HepG2 (cell line): ENCODE measurements at regions not wholly inside any gene's neighbourhood (a gene's known extent, or its start where the extent isn't known, plus 50 kb on each side); places are given as distances from the start of the nearest gene placed in this dataset.

Experiments
- ATAC-seq: fragments of 200-7000 bp; cut with Tn5 transposase; 3 replicates; pipeline ENCODE4 v1.9.1; 2020; ENCODE audit warnings: mild to moderate bottlenecking, moderate library complexity
- BruUV-seq: library from RNA; stranded (reverse); fragments of 400-500 nt; replicated peaks from 2 replicates; lab custom pipeline; 2021; lab: Mats Ljungman, UMichigan
- CTCF ChIA-PET: fragments of 300-600 bp; formaldehyde crosslinking; extraction: SDS; loops from one replicate; lab custom pipeline; 2021; ENCODE audit warnings: low total read pairs, inconsistent platforms, low intra/inter-chr PET ratio; lab: Yijun Ruan, JAX
- POLR2A ChIA-PET: fragments of 350-600 bp; sonication (Branson Sonifier 250); formaldehyde crosslinking; loops from one replicate; lab custom pipeline; 2020; ENCODE audit warnings: antibody characterized with exemption, inconsistent platforms; lab: Yijun Ruan, JAX
- DNase-seq: peaks from one replicate; pipeline ENCODE4 v3.0.0-alpha.2; 2015; ENCODE audit warnings: low spot score
- FAIRE-seq: peaks from 3 replicates; lab custom pipeline; 2011; peaks lifted over from hg19 to GRCh38; lab: Jason Lieb, UNC
- H2AFZ ChIP-seq: one replicate; pipeline ENCODE4 v1.6.1; 2011; ENCODE audit warnings: low read length, inconsistent platforms
- H3K27ac ChIP-seq: fragments of 300-600 bp; 3 replicates; pipeline ENCODE4 v1.8.0; 2011; ENCODE audit warnings: mixed run types, mild to moderate bottlenecking, mixed read lengths, low read length, inconsistent platforms; ENCODE audit not compliant: insufficient read depth; ENCODE audit errors: extremely low read length
- H3K27me3 ChIP-seq, 2 experiments: fragments of 200-600 bp in 1 of 2; 2 replicates in 1 of 2; 3 replicates in 1 of 2; pipeline versions ENCODE4 v1.6.0 to v1.8.0; 2011; ENCODE audit warnings: low read length in 2 of 2, mild to moderate bottlenecking in 2 of 2, moderate library complexity in 2 of 2, inconsistent platforms in 1 of 2; ENCODE audit not compliant: insufficient read depth in 2 of 2, control insufficient read depth in 1 of 2
- H3K36me3 ChIP-seq, 2 experiments: fragments of 200-600 bp in 1 of 2; replicated peaks in 1 of 2; 2 replicates in 1 of 2; 3 replicates in 1 of 2; pipeline versions ENCODE4 v1.5.1 to v1.8.0; 2011; ENCODE audit warnings: low read length in 2 of 2, inconsistent platforms in 1 of 2; ENCODE audit not compliant: insufficient read depth in 2 of 2, control insufficient read depth in 1 of 2
- H3K4me1 ChIP-seq: 2 replicates; pipeline ENCODE4 v1.5.1; 2012; ENCODE audit warnings: low read length, inconsistent platforms; ENCODE audit not compliant: insufficient read depth
- H3K4me2 ChIP-seq: 2 replicates; pipeline ENCODE4 v1.6.0; 2011; ENCODE audit warnings: low read depth, low read length, inconsistent platforms
- H3K4me3 ChIP-seq, 3 experiments: fragments of 200-600 bp in 1 of 3; sonication (generic), shearing (Covaris generic) in 1 of 3; replicated peaks in 1 of 3; 2 replicates each; pipeline ENCODE4 v1.5.1; 2011 to 2016; ENCODE audit warnings: low read length in 3 of 3, inconsistent platforms in 2 of 3, low read depth in 2 of 3, mild to moderate bottlenecking in 2 of 3, control low read depth in 1 of 3, mixed read lengths in 1 of 3; ENCODE audit not compliant: insufficient read depth in 1 of 3
- H3K79me2 ChIP-seq: one replicate; pipeline ENCODE4 v1.6.1; 2011; ENCODE audit warnings: low read length, inconsistent platforms; ENCODE audit not compliant: insufficient read depth
- H3K9ac ChIP-seq: 2 replicates; pipeline ENCODE4 v1.6.0; 2011; ENCODE audit warnings: mild to moderate bottlenecking, low read depth, low read length, inconsistent platforms; ENCODE audit not compliant: insufficient read depth
- H3K9me3 ChIP-seq: 2 replicates; pipeline ENCODE4 v1.5.1; 2012; ENCODE audit warnings: mild to moderate bottlenecking, low read length
- H4K20me1 ChIP-seq: 2 replicates; pipeline ENCODE4 v1.6.0; 2011; ENCODE audit warnings: inconsistent platforms, mild to moderate bottlenecking, low read length, moderate library complexity; ENCODE audit not compliant: insufficient read depth
- FOXP1 ChIP-seq, 2 experiments: fragments of 450-650 bp in 1 of 2; IDR thresholded peaks; 2 replicates each; pipeline ENCODE4 v1.6.1; 2017 to 2018; ENCODE audit warnings: antibody characterized with exemption in 1 of 2
- GATAD2A ChIP-seq: IDR thresholded peaks from 2 replicates; pipeline ENCODE4 v1.6.1; 2016
- PAXIP1 ChIP-seq: sonication (generic); formaldehyde crosslinking; conservative IDR thresholded peaks from 2 replicates; pipeline ENCODE4 v1.4.0; 2020; ENCODE audit warnings: mild to moderate bottlenecking, missing genetic modification reagents, moderate library complexity
- RELA ChIP-seq: sonication (generic); formaldehyde crosslinking; IDR thresholded peaks from 2 replicates; pipeline ENCODE4 v1.4.0; 2020; ENCODE audit warnings: missing genetic modification reagents
- RERE ChIP-seq: IDR thresholded peaks from 2 replicates; pipeline ENCODE4 v1.6.1; 2016; ENCODE audit warnings: low read depth, missing genetic modification reagents, missing compliant biosample characterization
- RNF2 ChIP-seq: fragments of 450-650 bp; conservative IDR thresholded peaks from 2 replicates; pipeline ENCODE4 v1.6.1; 2016; ENCODE audit warnings: low read depth
- SOX5 ChIP-seq: IDR thresholded peaks from 2 replicates; pipeline ENCODE4 v1.6.1; 2016; ENCODE audit warnings: borderline replicate concordance
- TAF1 ChIP-seq: sonication (generic); formaldehyde crosslinking; IDR thresholded peaks from 2 replicates; pipeline ENCODE4 v1.4.0; 2020; ENCODE audit warnings: missing genetic modification reagents
- TBL1XR1 ChIP-seq: fragments of 150-350 bp; IDR thresholded peaks from 2 replicates; pipeline ENCODE4 v1.6.1; 2014; ENCODE audit warnings: borderline replicate concordance, low read length; ENCODE audit not compliant: partially characterized antibody
- ZNF501 ChIP-seq: sonication (generic); formaldehyde crosslinking; IDR thresholded peaks from 2 replicates; pipeline ENCODE4 v1.5.1; 2020; ENCODE audit warnings: mild to moderate bottlenecking, moderate library complexity, missing genetic modification reagents
- in situ Hi-C: cut with HindIII; loops from 2 replicates; pipeline ENCODE4 v1.10.0; 2017; ENCODE audit warnings: low pct_unique_long_range_greater_than_20kb; ENCODE audit not compliant: extremely low pct_ligation_motif_present
- intact Hi-C: fragments of 100-400 bp; cut with micrococcal nuclease; formaldehyde crosslinking; loops from one replicate; pipeline ENCODE4 v1.10.0; 2022; ENCODE audit not compliant: unreplicated experiment

GRCh38 chr12:114981036-114981435, 297.1 kb upstream of the TBX3 start (continued):
- TF ChIP-seq RNF2: no peak

- POLR2A ChIA-PET: interaction anchor here (1.3 kb wide), 1 partner anchor 293 kb away, joined by 4 read pairs; the partner anchor contains the start of gene TBX3
- H3K27me3 ChIP-seq: no peaks in the 10 kb centered on the region
- no peak overlapping the region for H3K27ac ChIP-seq
- no TSS peak for BruUV-seq
- no peaks in the 10 kb centered on the region for H3K9me3 ChIP-seq
- ATAC-seq (peak; percentile 47; the same call in 2 of the 3 replicates), DNase-seq (peak; percentile 74), FAIRE-seq (no peak)
- no peak overlapping the region for H3K4me2 ChIP-seq
- in situ Hi-C loops (no loop called here), intact Hi-C loops (no loop called here)
- H3K36me3 ChIP-seq: no peaks in the 10 kb centered on the region
- H4K20me1 ChIP-seq: no peaks in the 10 kb centered on the region
- H3K9ac ChIP-seq: no peak overlapping the region
- H2AFZ ChIP-seq: no peak overlapping the region
- H3K79me2 ChIP-seq: no peaks in the 10 kb centered on the region
- CTCF ChIA-PET: no interaction called here
- H3K4me3 ChIP-seq: no peak overlapping the region
- peaks cover 15% of the 10 kb centered on the region for H3K4me1 ChIP-seq
- TF ChIP-seq PAXIP1 (CRISPR knock-in tag) (no peak), SOX5 (CRISPR knock-in tag) (peak; percentile 9; the same call in 1 of the 2 replicates), RELA (no peak), TAF1 (no peak), RERE (CRISPR knock-in tag) (0 out of 2 replicates have a peak, but pooled peaks have one; percentile 29), ZNF501 (no peak), GATAD2A (CRISPR knock-in tag) (peak; percentile 71), TBL1XR1 (no peak), FOXP1 (IDR thresholded peaks at IDR 0.05) (no peak), FOXP1 (CRISPR knock-in tag; IDR thresholded peaks at IDR 0.05) (0 out of 2 replicates have a peak, but pooled peaks have one; percentile 5)
Observed at GRCh38 chr12:114976959-114977358, 293.0 kb upstream of the TBX3 start.
